ENCODE measurements at regions not wholly inside any gene's neighbourhood (a gene's known extent, or its start where the extent isn't known, plus 50 kb on each side); places are given as distances from the start of the nearest gene placed in this dataset.

- Histone ChIP-seq H3F3A (ENCODE audit: low read length, unreplicated experiment) (no peaks in the 10 kb centered on the region), H3K4me3 (ENCODE audit: low read length) (no peak overlapping the region), H3K36me3 (ENCODE audit: low read depth, low read length) (no peaks in the 10 kb centered on the region), H3K9me2 (replicated peaks; ENCODE audit: low read length) (no peaks in the 10 kb centered on the region), H3K27me3 (ENCODE audit: low read length) (no peaks in the 10 kb centered on the region), H3K9me3 (ENCODE audit: low read length) (no peaks in the 10 kb centered on the region), H2AFZ (ENCODE audit: low read length) (no peak overlapping the region), H3K9ac (ENCODE audit: low read length) (no peak overlapping the region), H3K4me2 (ENCODE audit: low read length) (no peak overlapping the region), H4K20me1 (ENCODE audit: low read length) (no peaks in the 10 kb centered on the region), H3K27ac (ENCODE audit: low read length) (no peak overlapping the region), H3K79me2 (ENCODE audit: low read length) (no peaks in the 10 kb centered on the region), H3K4me1 (ENCODE audit: insufficient read depth, low read length) (peaks cover under 1% of the 10 kb centered on the region; the same call in 1 of the 2 replicates)
- CTCF ChIA-PET, result no interaction called here
- POLR2A ChIA-PET (ENCODE audit: unreplicated experiment), result no interaction called here
- intact Hi-C loops (cut with micrococcal nuclease), result no loop called here
- no TSS peak for BruUV-seq (replicated peaks)
- ATAC-seq (no peak), DNase-seq (no peak)
- TF ChIP-seq CTCF (conservative IDR thresholded peaks at IDR 0.05; ENCODE audit: low read depth, low read length) (no peak), EZH2 (IDR thresholded peaks at IDR 0.05; ENCODE audit: low read length, unreplicated experiment) (no peak), EZH2phosphoT487 (IDR thresholded peaks at IDR 0.05; ENCODE audit: borderline replicate concordance, low read length) (no peak)
Measured at GRCh38 chr1:56430141-56430839, 149.1 kb downstream of the PLPP3 start.

- peaks cover 9% of the 10 kb centered on the region for H3K4me1 ChIP-seq (ENCODE audit: insufficient read depth, low read length)
- no peaks in the 10 kb centered on the region for H3K79me2 ChIP-seq (ENCODE audit: low read length)
- H4K20me1 ChIP-seq (ENCODE audit: low read length), result no peaks in the 10 kb centered on the region
- H3K9ac ChIP-seq (ENCODE audit: low read length), result no peak overlapping the region
- CTCF ChIA-PET, result no interaction called here
- H3K36me3 ChIP-seq (ENCODE audit: low read depth, low read length), result no peaks in the 10 kb centered on the region
- POLR2A ChIA-PET (ENCODE audit: unreplicated experiment), result no interaction called here
- no peaks in the 10 kb centered on the region for H3K27me3 ChIP-seq (ENCODE audit: low read length)
- DNase-seq (no peak), ATAC-seq (no peak)
- no peaks in the 10 kb centered on the region for H3K9me2 ChIP-seq (replicated peaks; ENCODE audit: low read length)
- no peak overlapping the region for H3K4me3 ChIP-seq (ENCODE audit: low read length)
- no peak overlapping the region for H3K27ac ChIP-seq (ENCODE audit: low read length)
- no peak overlapping the region for H3K4me2 ChIP-seq (ENCODE audit: low read length)
- no TSS peak for BruUV-seq (replicated peaks)
- H3F3A ChIP-seq (ENCODE audit: low read length, unreplicated experiment), result no peaks in the 10 kb centered on the region
- TF ChIP-seq EZH2 (IDR thresholded peaks at IDR 0.05; ENCODE audit: low read length, unreplicated experiment) (no peak), CTCF (conservative IDR thresholded peaks at IDR 0.05; ENCODE audit: low read depth, low read length) (no peak), EZH2phosphoT487 (IDR thresholded peaks at IDR 0.05; ENCODE audit: borderline replicate concordance, low read length) (no peak)
- no peak overlapping the region for H2AFZ ChIP-seq (ENCODE audit: low read length)
- no peaks in the 10 kb centered on the region for H3K9me3 ChIP-seq (ENCODE audit: low read length)
- intact Hi-C loops (cut with micrococcal nuclease), result no loop called here
Measured at GRCh38 chr1:56429288-56429687, 150.1 kb downstream of the PLPP3 start.

- ChIA-PET POLR2A (ENCODE audit: unreplicated experiment) (no interaction called here), CTCF (no interaction called here)
- H4K20me1 ChIP-seq (ENCODE audit: low read length), result no peaks in the 10 kb centered on the region
- no peaks in the 10 kb centered on the region for H3K9me3 ChIP-seq (ENCODE audit: low read length)
- no peaks in the 10 kb centered on the region for H3K9me2 ChIP-seq (replicated peaks; ENCODE audit: low read length)
- H3K4me3 ChIP-seq (ENCODE audit: low read length), result no peak overlapping the region
- no peak overlapping the region for H3K9ac ChIP-seq (ENCODE audit: low read length)
- no peaks in the 10 kb centered on the region for H3K27me3 ChIP-seq (ENCODE audit: low read length)
- no peak for TF ChIP-seq CTCF (conservative IDR thresholded peaks at IDR 0.05; ENCODE audit: low read depth, low read length)
- no peak for TF ChIP-seq EZH2 (IDR thresholded peaks at IDR 0.05; ENCODE audit: low read length, unreplicated experiment)
- no peak for TF ChIP-seq EZH2phosphoT487 (IDR thresholded peaks at IDR 0.05; ENCODE audit: borderline replicate concordance, low read length)
- no peak overlapping the region for H3K27ac ChIP-seq (ENCODE audit: low read length)
- DNase-seq (no peak), ATAC-seq (no peak)
- H3K79me2 ChIP-seq (ENCODE audit: low read length), result no peaks in the 10 kb centered on the region
- no peaks in the 10 kb centered on the region for H3F3A ChIP-seq (ENCODE audit: low read length, unreplicated experiment)
- H3K36me3 ChIP-seq (ENCODE audit: low read depth, low read length), result no peaks in the 10 kb centered on the region
- no peak overlapping the region for H2AFZ ChIP-seq (ENCODE audit: low read length)
- intact Hi-C loops (cut with micrococcal nuclease), result no loop called here
- H3K4me1 ChIP-seq (ENCODE audit: insufficient read depth, low read length), result peaks cover 9% of the 10 kb centered on the region
- no peak overlapping the region for H3K4me2 ChIP-seq (ENCODE audit: low read length)
- no TSS peak for BruUV-seq (replicated peaks)
Measured at GRCh38 chr1:56426587-56427381, 152.6 kb downstream of the PLPP3 start.
